Type B pancreatic cell (in vitro differentiated cells): ENCODE measurements at regions not wholly inside any gene's neighbourhood (a gene's known extent, or its start where the extent isn't known, plus 50 kb on each side); places are given as distances from the start of the nearest gene placed in this dataset.

Experiments
- DNase-seq: peaks from one replicate; pipeline ENCODE4 v3.0.0; 2021; ENCODE audit warnings: mixed read lengths; ENCODE audit not compliant: unreplicated experiment; ENCODE audit errors: extremely low spot score
- H3K27ac Mint-ChIP-seq: 2 replicates; pipeline ENCODE4 v1.8.0; 2021; ENCODE audit warnings: mild to moderate bottlenecking, mixed read lengths
- H3K27me3 Mint-ChIP-seq: 2 replicates; pipeline ENCODE4 v1.8.0; 2021; ENCODE audit warnings: mixed read lengths
- H3K36me3 Mint-ChIP-seq: 2 replicates; pipeline ENCODE4 v1.8.0; 2021; ENCODE audit warnings: mixed read lengths
- H3K4me1 Mint-ChIP-seq: one replicate; pipeline ENCODE4 v1.8.0; 2021; ENCODE audit warnings: mixed read lengths; ENCODE audit not compliant: unreplicated experiment
- H3K4me3 Mint-ChIP-seq: 2 replicates; pipeline ENCODE4 v1.8.0; 2021; ENCODE audit warnings: mild to moderate bottlenecking, mixed read lengths
- H3K9me3 Mint-ChIP-seq: 2 replicates; pipeline ENCODE4 v1.8.0; 2021; ENCODE audit warnings: mixed read lengths
- TF ChIP-seq, protein P1 (sequence below): fragments of 200-600 bp; sonication (generic); conservative IDR thresholded peaks from 2 replicates; pipeline ENCODE4 v1.5.0; 2021; ENCODE audit warnings: antibody characterized with exemption, mild to moderate bottlenecking

DNA sequence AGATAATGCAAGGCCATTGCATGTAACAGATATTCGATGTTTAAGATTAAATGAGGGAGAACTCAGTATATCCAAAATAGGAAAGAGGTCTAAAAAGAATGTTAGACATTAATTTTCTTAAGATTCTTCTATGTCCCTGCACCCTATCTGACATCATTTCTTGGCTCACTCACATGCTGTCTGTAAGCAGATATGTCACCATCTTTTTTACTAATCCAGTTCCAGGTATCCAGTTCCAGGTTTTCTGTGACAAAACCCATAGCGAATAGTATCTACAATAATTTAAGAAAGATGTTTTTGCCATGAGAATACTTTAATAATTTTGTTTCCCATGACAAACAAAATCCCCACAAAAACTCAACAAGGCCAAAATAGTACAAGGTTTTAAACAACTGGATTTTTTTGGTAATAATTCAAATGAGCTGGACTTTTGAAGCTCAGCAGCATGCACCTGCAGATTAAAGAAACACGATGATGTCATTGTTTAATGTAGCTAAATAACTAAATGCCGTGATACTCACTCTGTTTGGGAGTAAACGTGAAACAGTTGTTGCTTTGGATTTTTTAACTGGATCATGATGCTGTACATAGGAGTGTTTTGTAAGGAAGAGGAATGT, 867.6 kb downstream of the EPHA3 start:
- no peaks in the 10 kb centered on the region for H3K27me3 Mint-ChIP-seq

DNA sequence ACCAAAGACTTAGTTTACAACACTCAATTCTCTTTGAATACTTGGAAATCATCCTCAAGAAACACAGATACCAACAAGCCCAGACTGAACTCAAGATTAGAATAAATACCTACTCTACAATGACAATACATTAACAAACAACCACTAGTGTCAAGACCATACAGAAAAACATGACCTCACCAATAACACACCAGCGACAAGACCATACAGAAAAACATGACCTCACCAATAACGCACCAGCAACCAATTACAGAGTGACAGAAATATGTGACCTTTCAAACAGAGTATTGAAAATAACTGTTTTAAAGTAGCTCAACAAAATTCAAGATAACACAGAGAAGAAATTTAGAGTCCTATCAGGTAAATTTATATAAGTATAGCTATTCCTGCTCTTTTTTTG, 876.0 kb downstream of the EPHA3 start:
- Mint-ChIP-seq H3K4me3 (no peak overlapping the region), H3K9me3 (peaks cover 5% of the 10 kb centered on the region), H3K27me3 (no peaks in the 10 kb centered on the region), H3K36me3 (no peaks in the 10 kb centered on the region), H3K4me1 (no peaks in the 10 kb centered on the region), H3K27ac (no peak overlapping the region)
- DNase-seq = no peak
- TF ChIP-seq, protein P1, sequence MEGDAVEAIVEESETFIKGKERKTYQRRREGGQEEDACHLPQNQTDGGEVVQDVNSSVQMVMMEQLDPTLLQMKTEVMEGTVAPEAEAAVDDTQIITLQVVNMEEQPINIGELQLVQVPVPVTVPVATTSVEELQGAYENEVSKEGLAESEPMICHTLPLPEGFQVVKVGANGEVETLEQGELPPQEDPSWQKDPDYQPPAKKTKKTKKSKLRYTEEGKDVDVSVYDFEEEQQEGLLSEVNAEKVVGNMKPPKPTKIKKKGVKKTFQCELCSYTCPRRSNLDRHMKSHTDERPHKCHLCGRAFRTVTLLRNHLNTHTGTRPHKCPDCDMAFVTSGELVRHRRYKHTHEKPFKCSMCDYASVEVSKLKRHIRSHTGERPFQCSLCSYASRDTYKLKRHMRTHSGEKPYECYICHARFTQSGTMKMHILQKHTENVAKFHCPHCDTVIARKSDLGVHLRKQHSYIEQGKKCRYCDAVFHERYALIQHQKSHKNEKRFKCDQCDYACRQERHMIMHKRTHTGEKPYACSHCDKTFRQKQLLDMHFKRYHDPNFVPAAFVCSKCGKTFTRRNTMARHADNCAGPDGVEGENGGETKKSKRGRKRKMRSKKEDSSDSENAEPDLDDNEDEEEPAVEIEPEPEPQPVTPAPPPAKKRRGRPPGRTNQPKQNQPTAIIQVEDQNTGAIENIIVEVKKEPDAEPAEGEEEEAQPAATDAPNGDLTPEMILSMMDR = no peak

More for the DNA sequence above, 867.6 kb downstream of the EPHA3 start:
- H3K4me1 Mint-ChIP-seq = no peaks in the 10 kb centered on the region
- H3K4me3 Mint-ChIP-seq = no peak overlapping the region
- no peak overlapping the region for H3K27ac Mint-ChIP-seq
- H3K36me3 Mint-ChIP-seq = no peaks in the 10 kb centered on the region
- no peak for DNase-seq
- H3K9me3 Mint-ChIP-seq = no peaks in the 10 kb centered on the region
- TF ChIP-seq, protein P1 = no peak

DNA sequence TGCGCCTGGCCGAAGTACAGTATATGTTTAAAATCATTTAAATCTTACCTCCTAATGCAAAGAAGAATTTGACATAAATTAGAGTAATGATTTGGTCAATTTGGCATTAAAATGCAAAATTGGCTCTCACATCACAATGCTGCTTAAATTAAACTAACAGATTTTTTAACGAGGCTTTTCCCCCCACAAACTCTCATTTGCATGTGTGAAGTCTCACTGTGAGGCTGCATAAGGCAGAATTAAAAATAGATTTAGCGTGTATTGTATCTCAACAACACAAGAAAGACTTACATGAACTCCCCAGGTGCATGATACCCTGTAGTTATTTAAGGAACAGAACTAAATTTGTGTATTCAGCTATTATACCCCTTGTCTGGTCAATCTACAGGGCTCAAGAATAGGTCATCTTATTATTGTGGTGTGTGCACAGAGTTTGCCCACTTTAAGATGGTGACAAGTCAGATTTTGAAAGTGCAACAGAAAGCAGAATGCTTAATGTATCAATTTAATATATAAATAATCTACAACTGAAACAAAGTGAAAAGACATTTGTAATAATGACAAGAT, 897.9 kb downstream of the EPHA3 start:
- Mint-ChIP-seq H3K9me3 (no peaks in the 10 kb centered on the region), H3K27me3 (peaks cover 2% of the 10 kb centered on the region), H3K4me1 (peaks cover 3% of the 10 kb centered on the region), H3K36me3 (no peaks in the 10 kb centered on the region), H3K4me3 (no peak overlapping the region), H3K27ac (no peak overlapping the region)
- no peak for DNase-seq
- TF ChIP-seq, protein P1 = no peak

DNA sequence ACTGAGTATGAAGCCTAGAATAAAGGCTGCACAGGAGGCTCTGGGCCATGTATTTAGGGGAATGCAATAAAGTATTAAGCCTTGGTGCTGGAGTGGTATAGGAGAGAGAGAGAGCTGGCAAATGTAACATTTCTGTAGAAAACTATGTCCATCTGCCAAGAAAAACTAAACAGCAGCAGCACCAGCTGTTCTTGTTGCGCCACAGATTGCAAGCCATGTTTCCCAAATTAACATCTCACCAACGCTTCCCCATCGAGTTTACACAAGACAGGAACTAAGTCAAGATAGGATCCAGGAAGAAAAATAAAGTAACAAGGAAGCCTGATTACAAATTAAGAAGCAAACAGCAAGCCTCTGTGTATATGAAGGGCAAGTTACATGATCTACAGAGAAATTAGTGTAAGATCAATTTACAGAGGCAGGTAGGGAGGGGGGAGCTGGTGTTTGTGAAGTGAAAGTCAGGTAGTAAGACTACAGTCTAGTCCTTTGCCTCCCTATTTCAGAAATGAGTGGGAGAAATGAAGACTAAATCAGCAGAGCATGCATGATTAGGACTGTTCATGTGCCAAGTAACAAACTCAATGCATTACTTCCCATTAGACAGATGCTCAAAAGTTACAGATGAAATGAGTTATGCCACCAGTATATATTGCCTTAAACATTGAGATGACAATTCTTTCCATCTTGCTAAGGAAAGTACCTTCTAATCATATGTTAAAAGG, 900.5 kb downstream of the EPHA3 start:
- TF ChIP-seq, protein P1 = no peak
- no peaks in the 10 kb centered on the region for H3K36me3 Mint-ChIP-seq
- H3K4me3 Mint-ChIP-seq = no peak overlapping the region
- no peaks in the 10 kb centered on the region for H3K9me3 Mint-ChIP-seq
- H3K4me1 Mint-ChIP-seq = peaks cover 11% of the 10 kb centered on the region
- no peak overlapping the region for H3K27ac Mint-ChIP-seq
- H3K27me3 Mint-ChIP-seq = peaks cover 3% of the 10 kb centered on the region
- no peak for DNase-seq

DNA sequence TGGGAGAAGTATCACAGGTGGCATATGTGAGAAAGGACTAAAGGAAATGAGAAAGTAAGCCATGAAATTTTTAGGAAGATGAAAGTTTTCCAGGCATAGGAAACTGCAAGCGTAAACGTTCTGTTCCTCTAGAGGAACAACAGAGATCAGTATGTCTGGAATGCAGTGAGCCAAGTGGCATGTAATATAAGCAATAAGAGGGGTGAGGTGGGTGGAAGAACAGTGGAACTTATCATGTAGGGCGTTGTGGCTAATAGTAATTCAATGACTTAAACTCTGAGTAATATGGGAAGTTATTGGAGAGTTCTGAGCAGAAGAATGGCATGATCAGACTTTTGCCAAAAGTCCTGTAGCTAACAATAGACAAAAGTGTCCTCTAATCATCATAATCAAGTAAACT, 902.9 kb downstream of the EPHA3 start:
- no peak overlapping the region for H3K27ac Mint-ChIP-seq
- peaks cover 3% of the 10 kb centered on the region for H3K27me3 Mint-ChIP-seq
- DNase-seq = no peak
- peaks cover 15% of the 10 kb centered on the region for H3K4me1 Mint-ChIP-seq
- no peaks in the 10 kb centered on the region for H3K36me3 Mint-ChIP-seq
- no peak overlapping the region for H3K4me3 Mint-ChIP-seq
- H3K9me3 Mint-ChIP-seq = no peaks in the 10 kb centered on the region
- TF ChIP-seq, protein P1 = no peak
